Duodenal mucosa (tissue), 2 donors: ENCODE measurements at regions not wholly inside any gene's neighbourhood (a gene's known extent, or its start where the extent isn't known, plus 50 kb on each side); places are given as distances from the start of the nearest gene placed in this dataset.

Source experiments
- H3K27ac ChIP-seq: one replicate; pipeline ENCODE4 v1.7.0; 2013; ENCODE audit warnings: low read depth, low read length
- H3K27me3 ChIP-seq, 2 donors: one replicate each; pipeline ENCODE4 v1.7.0; 2013; ENCODE audit warnings: low read length in 2 of 2, control low read depth in 1 of 2; ENCODE audit not compliant: insufficient read depth in 2 of 2, control insufficient read depth in 1 of 2
- H3K36me3 ChIP-seq, 2 donors: one replicate each; pipeline ENCODE4 v1.7.0; 2013; ENCODE audit warnings: low read length in 2 of 2, control low read depth in 1 of 2; ENCODE audit not compliant: insufficient read depth in 2 of 2, control insufficient read depth in 1 of 2
- H3K4me1 ChIP-seq, 2 donors: one replicate each; pipeline ENCODE4 v1.7.0; 2013; ENCODE audit warnings: low read length in 2 of 2, control low read depth in 1 of 2; ENCODE audit not compliant: insufficient read depth in 2 of 2, control insufficient read depth in 1 of 2
- H3K4me3 ChIP-seq, 2 donors: one replicate each; pipeline ENCODE4 v1.7.0; 2013; ENCODE audit warnings: low read length in 2 of 2, low read depth in 1 of 2
- H3K9ac ChIP-seq, 2 donors: one replicate each; pipeline ENCODE4 v1.7.0; 2013; ENCODE audit warnings: low read length in 2 of 2, low read depth in 1 of 2
- H3K9me3 ChIP-seq, 2 donors: one replicate each; pipeline ENCODE4 v1.7.0; 2013; ENCODE audit warnings: low read length in 2 of 2, control low read depth in 1 of 2; ENCODE audit not compliant: control insufficient read depth in 1 of 2

- Histone ChIP-seq H3K9ac (no peak overlapping the region), H3K27me3 (no peaks in the 10 kb centered on the region), H3K9me3 (no peaks in the 10 kb centered on the region), H3K36me3 (no peaks in the 10 kb centered on the region), H3K4me1 (no peaks in the 10 kb centered on the region), H3K4me3 (no peak overlapping the region), H3K27ac (no peak overlapping the region)
Measured at GRCh38 chr18:56175330-56176001, 462.9 kb downstream of the TXNL1 start.

DNA sequence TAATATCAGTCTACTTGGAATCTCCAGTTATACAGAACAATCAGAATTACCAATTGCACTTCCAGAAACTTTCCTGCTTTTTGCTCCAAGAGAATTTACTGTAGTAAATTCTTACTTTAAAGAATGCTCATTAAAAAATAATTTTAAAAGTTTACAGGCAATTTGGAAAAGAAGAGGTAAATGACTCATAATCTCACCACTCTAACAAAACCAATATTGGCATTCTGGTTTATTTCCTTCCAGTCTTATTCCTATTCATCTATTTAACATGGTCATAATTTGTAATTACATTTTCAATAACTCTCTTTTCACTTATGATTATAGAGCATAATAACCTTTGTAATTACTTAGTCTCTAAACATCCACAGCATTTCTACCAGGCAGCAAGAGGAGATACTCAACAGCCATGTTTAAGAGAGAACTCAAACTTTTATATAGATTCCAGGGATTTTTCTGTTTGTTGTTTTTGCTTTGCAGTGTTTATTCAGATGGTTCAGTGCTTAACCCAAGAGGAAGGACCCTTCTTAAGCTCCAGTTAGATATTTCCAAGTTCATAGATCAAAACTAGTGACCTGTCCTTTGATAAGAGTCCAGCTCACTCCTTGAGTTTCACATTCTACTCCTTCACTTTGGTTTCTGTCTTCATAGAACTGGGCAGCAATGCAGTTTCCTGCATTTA lies 464.7 kb downstream of the TXNL1 start:
- Histone ChIP-seq H3K9ac (no peak overlapping the region), H3K27me3 (no peaks in the 10 kb centered on the region), H3K4me1 (peaks cover under 1 to 2% of the 10 kb centered on the region in 2 donors), H3K27ac (no peak overlapping the region), H3K9me3 (no peaks in the 10 kb centered on the region), H3K36me3 (no peaks in the 10 kb centered on the region), H3K4me3 (no peak overlapping the region)

GRCh38 chr18:56172527-56172926 lies 465.9 kb downstream of the TXNL1 start:
- Histone ChIP-seq H3K9ac (no peak overlapping the region), H3K27ac (no peak overlapping the region), H3K27me3 (no peaks in the 10 kb centered on the region), H3K4me3 (no peak overlapping the region), H3K9me3 (no peaks in the 10 kb centered on the region), H3K36me3 (no peaks in the 10 kb centered on the region), H3K4me1 (peaks cover 3 to 8% of the 10 kb centered on the region in 2 donors)

DNA sequence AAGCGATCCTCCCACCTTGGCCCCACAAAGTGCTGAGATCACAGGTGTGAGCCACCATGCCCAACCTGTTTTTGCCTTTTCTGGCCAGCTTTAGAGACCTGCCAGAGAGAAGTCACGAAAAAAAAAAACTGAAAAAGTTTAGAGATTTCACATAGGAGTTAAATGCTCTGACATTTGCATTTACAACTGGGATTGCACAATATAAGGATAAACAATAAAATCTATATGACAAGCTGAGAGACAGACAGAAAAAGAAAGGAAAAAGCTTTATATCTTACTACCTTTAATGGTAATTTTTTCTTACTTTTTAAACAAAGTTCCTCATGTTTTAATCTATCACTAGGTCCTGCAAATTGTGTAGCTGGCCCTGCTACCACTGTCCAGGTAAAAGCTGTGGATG lies 466.5 kb downstream of the TXNL1 start:
- no peak overlapping the region for H3K9ac ChIP-seq
- no peak overlapping the region for H3K27ac ChIP-seq
- H3K4me1 ChIP-seq: peaks cover 3 to 8% of the 10 kb centered on the region in 2 donors
- no peaks in the 10 kb centered on the region for H3K36me3 ChIP-seq
- no peaks in the 10 kb centered on the region for H3K27me3 ChIP-seq
- no peaks in the 10 kb centered on the region for H3K9me3 ChIP-seq
- no peak overlapping the region for H3K4me3 ChIP-seq

- no peak overlapping the region for H3K9ac ChIP-seq
- H3K36me3 ChIP-seq: no peaks in the 10 kb centered on the region
- no peak overlapping the region for H3K27ac ChIP-seq
- no peaks in the 10 kb centered on the region for H3K9me3 ChIP-seq
- peaks cover 3 to 8% of the 10 kb centered on the region in 2 donors for H3K4me1 ChIP-seq
- no peaks in the 10 kb centered on the region for H3K27me3 ChIP-seq
- H3K4me3 ChIP-seq: no peak overlapping the region
Measured at GRCh38 chr18:56168049-56168781, 470.2 kb downstream of the TXNL1 start.

GRCh38 chr18:56167366-56167765 lies 471.0 kb downstream of the TXNL1 start:
- Histone ChIP-seq H3K9me3 (no peaks in the 10 kb centered on the region), H3K4me3 (no peak overlapping the region), H3K9ac (no peak overlapping the region), H3K4me1 (peaks cover 8 to 17% of the 10 kb centered on the region in 2 donors), H3K36me3 (no peaks in the 10 kb centered on the region), H3K27me3 (no peaks in the 10 kb centered on the region), H3K27ac (no peak overlapping the region)

DNA sequence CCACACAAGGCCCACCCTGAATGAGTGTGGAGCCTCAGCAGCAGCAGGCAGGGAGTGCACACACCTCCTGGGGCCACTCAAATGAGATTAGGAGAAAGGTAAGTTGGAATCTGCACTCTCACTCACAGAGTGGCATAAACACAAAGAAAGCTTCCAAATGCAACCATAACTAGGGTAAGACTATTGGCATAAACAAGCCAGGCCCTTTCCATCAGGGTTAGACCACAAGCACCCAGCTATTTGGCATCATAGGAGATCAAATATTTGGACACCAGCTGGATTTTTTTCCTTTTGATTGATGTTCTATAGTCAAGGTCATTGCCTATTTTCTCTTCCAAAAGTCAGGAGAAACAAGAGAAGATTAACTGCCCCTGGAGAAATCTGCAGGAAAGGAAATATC lies 471.5 kb downstream of the TXNL1 start:
- Histone ChIP-seq H3K9ac (no peak overlapping the region), H3K9me3 (no peaks in the 10 kb centered on the region), H3K4me3 (no peak overlapping the region), H3K4me1 (peaks cover 9 to 19% of the 10 kb centered on the region in 2 donors), H3K27ac (no peak overlapping the region), H3K27me3 (no peaks in the 10 kb centered on the region), H3K36me3 (no peaks in the 10 kb centered on the region)

GRCh38 chr18:56165601-56166355 lies 472.6 kb downstream of the TXNL1 start:
- Histone ChIP-seq H3K4me3 (no peak overlapping the region), H3K27me3 (no peaks in the 10 kb centered on the region), H3K9me3 (no peaks in the 10 kb centered on the region), H3K36me3 (no peaks in the 10 kb centered on the region), H3K27ac (no peak overlapping the region), H3K4me1 (peaks cover 9 to 23% of the 10 kb centered on the region in 2 donors), H3K9ac (no peak overlapping the region)

GRCh38 chr18:56162311-56163265 lies 475.8 kb downstream of the TXNL1 start:
- Histone ChIP-seq H3K27ac (no peak overlapping the region), H3K27me3 (no peaks in the 10 kb centered on the region), H3K9me3 (no peaks in the 10 kb centered on the region), H3K4me1 (peaks cover 6 to 15% of the 10 kb centered on the region in 2 donors), H3K36me3 (no peaks in the 10 kb centered on the region), H3K9ac (no peak overlapping the region), H3K4me3 (no peak overlapping the region)
